ENCODE measurements at regions not wholly inside any gene's neighbourhood (a gene's known extent, or its start where the extent isn't known, plus 50 kb on each side); places are given as distances from the start of the nearest gene placed in this dataset.
"Not testable (repeated sequence)": the region's sequence is repeated elsewhere in the genome, so short reads cannot be mapped to it uniquely, and the experiment has no call there.

DNA sequence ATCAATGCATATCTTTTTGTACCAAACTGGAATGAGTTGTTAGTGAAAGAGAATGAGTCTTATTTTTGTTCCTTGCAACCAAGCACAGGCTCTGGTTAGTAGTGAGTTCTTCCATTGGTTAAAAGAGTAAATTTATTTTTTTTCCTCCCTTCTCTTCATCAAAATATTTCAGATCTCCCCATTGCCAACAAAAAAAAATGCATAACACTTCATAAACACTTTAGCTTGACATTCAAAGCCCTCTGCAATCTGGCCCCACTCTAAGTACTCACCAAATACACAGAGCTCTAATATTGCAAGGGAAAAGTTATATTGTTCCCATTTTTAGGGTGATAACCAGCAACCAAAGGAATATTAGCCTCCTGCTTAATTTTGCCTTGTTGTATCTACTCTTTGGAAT, 333.0 kb upstream of the LUZP2 start:
- H3K4me1 Mint-ChIP-seq = no peaks in the 10 kb centered on the region
- H3K36me3 Mint-ChIP-seq (ENCODE audit: low read depth) = no peaks in the 10 kb centered on the region
- no peak for DNase-seq
- no peak overlapping the region for H3K4me3 Mint-ChIP-seq
- TF ChIP-seq, protein P1, sequence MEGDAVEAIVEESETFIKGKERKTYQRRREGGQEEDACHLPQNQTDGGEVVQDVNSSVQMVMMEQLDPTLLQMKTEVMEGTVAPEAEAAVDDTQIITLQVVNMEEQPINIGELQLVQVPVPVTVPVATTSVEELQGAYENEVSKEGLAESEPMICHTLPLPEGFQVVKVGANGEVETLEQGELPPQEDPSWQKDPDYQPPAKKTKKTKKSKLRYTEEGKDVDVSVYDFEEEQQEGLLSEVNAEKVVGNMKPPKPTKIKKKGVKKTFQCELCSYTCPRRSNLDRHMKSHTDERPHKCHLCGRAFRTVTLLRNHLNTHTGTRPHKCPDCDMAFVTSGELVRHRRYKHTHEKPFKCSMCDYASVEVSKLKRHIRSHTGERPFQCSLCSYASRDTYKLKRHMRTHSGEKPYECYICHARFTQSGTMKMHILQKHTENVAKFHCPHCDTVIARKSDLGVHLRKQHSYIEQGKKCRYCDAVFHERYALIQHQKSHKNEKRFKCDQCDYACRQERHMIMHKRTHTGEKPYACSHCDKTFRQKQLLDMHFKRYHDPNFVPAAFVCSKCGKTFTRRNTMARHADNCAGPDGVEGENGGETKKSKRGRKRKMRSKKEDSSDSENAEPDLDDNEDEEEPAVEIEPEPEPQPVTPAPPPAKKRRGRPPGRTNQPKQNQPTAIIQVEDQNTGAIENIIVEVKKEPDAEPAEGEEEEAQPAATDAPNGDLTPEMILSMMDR (IDR thresholded peaks at IDR 0.05) = no peak
- no peak overlapping the region for H3K27ac Mint-ChIP-seq
- H3K27me3 Mint-ChIP-seq (ENCODE audit: low read depth, poor library complexity) = no peaks in the 10 kb centered on the region
- H3K9me3 Mint-ChIP-seq = no peaks in the 10 kb centered on the region

DNA sequence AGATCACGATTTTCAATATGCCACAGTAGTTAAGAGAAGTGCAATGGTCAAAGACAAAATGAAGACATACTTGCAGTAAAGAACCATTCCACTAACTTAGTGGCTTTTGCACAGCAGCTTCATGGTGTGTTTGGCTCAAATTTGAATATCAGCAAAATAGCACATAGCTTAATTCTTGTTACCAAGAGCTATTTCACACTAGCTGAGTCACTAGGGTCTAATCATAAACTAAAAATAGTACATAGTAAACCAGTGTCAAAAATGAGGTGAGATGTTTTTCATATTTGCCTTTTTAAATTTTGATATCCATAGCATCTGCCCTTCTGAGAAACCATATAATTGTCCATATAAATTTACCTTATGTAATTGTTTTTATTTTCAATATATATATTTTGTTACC, 325.0 kb upstream of the LUZP2 start:
- Mint-ChIP-seq H3K27ac (no peak overlapping the region), H3K36me3 (ENCODE audit: low read depth) (no peaks in the 10 kb centered on the region), H3K9me3 (no peaks in the 10 kb centered on the region), H3K4me1 (no peaks in the 10 kb centered on the region), H3K4me3 (no peak overlapping the region), H3K27me3 (ENCODE audit: low read depth, poor library complexity) (no peaks in the 10 kb centered on the region)
- TF ChIP-seq, protein P1 (IDR thresholded peaks at IDR 0.05) = no peak
- no peak for DNase-seq

DNA sequence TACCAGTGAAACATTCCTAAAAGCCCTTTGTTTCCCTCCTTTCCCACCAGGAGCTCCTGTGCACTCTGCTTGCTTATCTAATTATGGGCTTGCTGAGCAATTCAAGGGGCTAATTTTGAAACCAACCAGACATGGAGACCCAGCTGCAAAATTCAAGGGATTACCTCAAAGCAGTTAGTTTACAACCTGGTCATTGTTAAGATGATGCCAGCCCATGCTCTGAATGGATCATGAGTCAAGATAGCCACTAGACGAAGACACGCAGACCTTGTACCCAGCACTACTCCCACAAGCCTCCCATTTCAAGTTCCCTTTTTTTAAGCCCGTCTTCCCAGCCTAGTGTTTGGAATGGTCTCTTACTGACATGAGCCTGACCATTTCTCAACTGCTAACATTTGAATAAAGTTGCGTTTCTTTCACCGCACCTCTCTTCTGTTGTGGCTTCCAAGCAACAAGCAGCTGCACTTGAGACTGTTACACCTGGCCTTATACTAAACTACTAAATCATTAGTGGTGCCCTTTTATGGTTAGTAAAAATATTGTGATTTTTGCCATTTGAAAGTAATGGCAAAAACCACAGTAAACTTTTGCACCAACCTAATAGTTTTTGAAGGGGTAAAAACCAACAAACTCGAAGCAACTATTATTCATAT, 315.3 kb upstream of the LUZP2 start:
- no peak overlapping the region for H3K27ac Mint-ChIP-seq
- peaks cover 3% of the 10 kb centered on the region for H3K9me3 Mint-ChIP-seq
- H3K4me3 Mint-ChIP-seq = no peak overlapping the region
- DNase-seq = no peak
- H3K27me3 Mint-ChIP-seq (ENCODE audit: low read depth, poor library complexity) = no peaks in the 10 kb centered on the region
- no peaks in the 10 kb centered on the region for H3K36me3 Mint-ChIP-seq (ENCODE audit: low read depth)
- TF ChIP-seq, protein P1 (IDR thresholded peaks at IDR 0.05) = no peak
- H3K4me1 Mint-ChIP-seq = no peaks in the 10 kb centered on the region

DNA sequence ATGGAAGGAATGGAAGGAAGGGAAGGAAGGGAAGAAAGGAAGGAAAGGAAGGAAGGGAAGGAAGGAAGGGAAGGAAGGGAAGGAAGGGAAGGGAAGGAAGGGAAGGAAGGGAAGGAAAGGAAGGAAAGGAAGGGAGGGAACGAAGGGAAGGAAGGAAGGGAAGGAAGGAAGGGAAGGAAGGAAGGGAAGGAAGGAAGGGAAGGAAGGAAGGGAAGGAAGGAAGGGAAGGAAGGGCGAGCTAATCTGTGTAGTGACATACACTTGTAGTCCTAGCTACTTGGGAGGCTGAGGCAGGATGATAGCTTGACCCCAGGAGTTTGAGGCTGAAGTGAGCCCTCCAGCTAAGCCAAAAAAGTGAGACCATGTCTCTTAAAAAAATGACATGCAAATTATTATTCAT, 311.3 kb upstream of the LUZP2 start:
- not testable (repeated sequence) for H3K4me1 Mint-ChIP-seq

DNA sequence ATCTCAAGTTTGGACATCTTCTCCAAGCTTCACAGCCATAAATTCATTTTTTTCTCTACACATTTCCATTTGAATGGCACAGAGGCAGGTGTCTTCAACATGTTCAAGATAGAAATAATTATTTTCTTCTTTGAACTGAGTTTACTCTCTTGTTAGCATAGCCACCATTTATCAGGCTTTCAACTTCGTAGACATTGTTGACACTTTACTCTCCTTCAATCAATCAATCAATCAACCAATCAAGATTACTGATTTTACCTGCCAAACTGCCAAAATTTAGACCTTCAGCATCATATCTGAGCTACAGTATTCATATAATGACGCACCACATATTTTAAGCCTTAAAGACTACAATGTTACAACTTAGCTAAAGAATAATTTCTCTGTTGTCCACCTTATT, 300.1 kb upstream of the LUZP2 start:
- no peak overlapping the region for H3K27ac Mint-ChIP-seq
- TF ChIP-seq, protein P1 (IDR thresholded peaks at IDR 0.05) = no peak
- DNase-seq = no peak
- H3K9me3 Mint-ChIP-seq = peaks cover 5% of the 10 kb centered on the region
- H3K36me3 Mint-ChIP-seq (ENCODE audit: low read depth) = no peaks in the 10 kb centered on the region
- H3K27me3 Mint-ChIP-seq (ENCODE audit: low read depth, poor library complexity) = no peaks in the 10 kb centered on the region
- H3K4me3 Mint-ChIP-seq = no peak overlapping the region
- no peaks in the 10 kb centered on the region for H3K4me1 Mint-ChIP-seq

More for the DNA sequence above, 311.3 kb upstream of the LUZP2 start:
- H3K27me3 Mint-ChIP-seq (ENCODE audit: low read depth, poor library complexity); DNase-seq; H3K4me3 Mint-ChIP-seq; H3K36me3 Mint-ChIP-seq (ENCODE audit: low read depth); H3K27ac Mint-ChIP-seq: not testable (repeated sequence)
- peaks cover 14% of the 10 kb centered on the region for H3K9me3 Mint-ChIP-seq

DNA sequence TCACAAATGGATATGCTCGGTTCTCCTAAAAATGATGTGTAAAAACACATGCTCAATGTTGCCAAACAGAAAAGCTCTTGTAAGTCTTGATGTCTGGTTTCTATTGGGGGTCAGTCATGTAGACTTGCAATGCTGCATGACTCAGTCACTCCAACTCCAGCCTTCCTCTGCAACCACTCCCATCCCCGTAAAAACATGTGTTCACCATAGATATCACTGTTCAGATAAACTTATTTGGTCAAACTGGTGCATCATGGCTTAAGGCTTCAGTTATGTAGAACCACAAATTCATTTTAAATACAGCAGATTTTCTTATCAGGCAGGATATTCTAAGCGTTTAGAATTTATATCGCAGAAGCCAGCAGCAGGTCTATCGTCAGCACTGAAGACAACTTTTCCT, 298.4 kb upstream of the LUZP2 start:
- no peak overlapping the region for H3K4me3 Mint-ChIP-seq
- no peaks in the 10 kb centered on the region for H3K4me1 Mint-ChIP-seq
- H3K27ac Mint-ChIP-seq = no peak overlapping the region
- no peaks in the 10 kb centered on the region for H3K27me3 Mint-ChIP-seq (ENCODE audit: low read depth, poor library complexity)
- no peaks in the 10 kb centered on the region for H3K9me3 Mint-ChIP-seq
- no peaks in the 10 kb centered on the region for H3K36me3 Mint-ChIP-seq (ENCODE audit: low read depth)
- TF ChIP-seq, protein P1 (IDR thresholded peaks at IDR 0.05) = no peak
- no peak for DNase-seq
